HG02938 (cell line): ENCODE measurements at regions not wholly inside any gene's neighbourhood (a gene's known extent, or its start where the extent isn't known, plus 50 kb on each side); places are given as distances from the start of the nearest gene placed in this dataset.

ENCODE experiments used
- ATAC-seq: cut with Tn5 transposase; IDR thresholded peaks from one replicate; pipeline ENCODE4 v1.9.1; 2021; ENCODE audit warnings: mild to moderate bottlenecking, moderate library complexity; ENCODE audit not compliant: unreplicated experiment

- ATAC-seq = no peak
Observed at GRCh38 chr22:48528221-48528915, 1299.3 kb downstream of the BRD1 start.

- no peak for ATAC-seq
Observed at GRCh38 chr22:48523761-48524160, 1303.9 kb downstream of the BRD1 start.

GRCh38 chr22:48523091-48523490 is 1304.6 kb downstream of the BRD1 start:
- no peak for ATAC-seq

- no peak for ATAC-seq
Observed at GRCh38 chr22:48522271-48522670, 1305.4 kb downstream of the BRD1 start.

- no peak for ATAC-seq
Observed at GRCh38 chr22:48520884-48521588, 1306.6 kb downstream of the BRD1 start.

GRCh38 chr22:48520207-48520606 is 1307.5 kb downstream of the BRD1 start:
- ATAC-seq = no peak

GRCh38 chr22:48517039-48518030 is 1310.3 kb downstream of the BRD1 start:
- no peak for ATAC-seq

- ATAC-seq = no peak
Observed at GRCh38 chr22:48516571-48516970, 1311.1 kb downstream of the BRD1 start.

- ATAC-seq = no peak
Observed at GRCh38 chr22:48515571-48516200, 1312.0 kb downstream of the BRD1 start.

GRCh38 chr22:48513929-48514328 is 1313.7 kb downstream of the BRD1 start:
- ATAC-seq = no peak

GRCh38 chr22:48513446-48513845 is 1314.2 kb downstream of the BRD1 start:
- ATAC-seq = no peak

GRCh38 chr22:48511781-48512327 is 1315.8 kb downstream of the BRD1 start:
- no peak for ATAC-seq

- no peak for ATAC-seq
Observed at GRCh38 chr22:48511211-48511610, 1316.5 kb downstream of the BRD1 start.

GRCh38 chr22:48510599-48510998 is 1317.1 kb downstream of the BRD1 start:
- no peak for ATAC-seq

- no peak for ATAC-seq
Observed at GRCh38 chr22:48507595-48508350, 1319.9 kb downstream of the BRD1 start.

- ATAC-seq = no peak
Observed at GRCh38 chr22:48507171-48507570, 1320.5 kb downstream of the BRD1 start.

- ATAC-seq = no peak
Observed at GRCh38 chr22:48506506-48507145, 1321.0 kb downstream of the BRD1 start.

- ATAC-seq = no peak
Observed at GRCh38 chr22:48505891-48506290, 1321.8 kb downstream of the BRD1 start.

- no peak for ATAC-seq
Observed at GRCh38 chr22:48504519-48505140, 1323.0 kb downstream of the BRD1 start.
